ENCODE measurements at regions not wholly inside any gene's neighbourhood (a gene's known extent, or its start where the extent isn't known, plus 50 kb on each side); places are given as distances from the start of the nearest gene placed in this dataset.

DNA sequence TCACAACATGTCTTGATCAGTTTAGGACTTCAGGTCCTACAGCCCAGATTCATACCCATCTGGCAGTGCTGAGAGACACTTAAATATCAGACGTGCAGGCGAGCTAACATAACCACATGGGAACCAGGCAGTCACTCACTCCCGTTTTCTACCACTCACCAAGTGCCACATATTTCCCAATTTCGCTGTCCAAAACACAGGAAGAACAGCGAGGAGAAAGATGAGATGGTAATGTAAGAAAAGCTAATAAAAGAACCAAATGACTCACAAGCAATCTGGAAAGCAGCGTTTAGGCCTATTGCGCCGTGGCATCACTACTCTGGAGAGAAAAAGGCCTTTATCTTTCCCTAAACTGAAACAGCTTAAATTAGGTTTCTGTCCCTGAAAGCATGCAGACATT is 647.8 kb upstream of the SLC39A10 start:
- Histone ChIP-seq H3K9me3 (ENCODE audit: control insufficient read depth in 1 of 2, low read length in 2 of 2) (no peaks in the 10 kb centered on the region), H3K9ac (ENCODE audit: low read depth in 1 of 2, low read length in 2 of 2) (no peak overlapping the region), H3K4me1 (ENCODE audit: control insufficient read depth in 1 of 2, insufficient read depth in 2 of 2, low read length in 2 of 2) (no peaks in the 10 kb centered on the region), H3K27ac (ENCODE audit: low read depth, low read length) (no peak overlapping the region), H3K36me3 (ENCODE audit: control insufficient read depth in 1 of 2, insufficient read depth in 2 of 2, low read length in 2 of 2) (no peaks in the 10 kb centered on the region), H3K4me3 (ENCODE audit: low read depth in 1 of 2, low read length in 2 of 2) (no peak overlapping the region), H3K27me3 (ENCODE audit: control insufficient read depth in 1 of 2, insufficient read depth in 2 of 2, low read length in 2 of 2) (no peaks in the 10 kb centered on the region)

DNA sequence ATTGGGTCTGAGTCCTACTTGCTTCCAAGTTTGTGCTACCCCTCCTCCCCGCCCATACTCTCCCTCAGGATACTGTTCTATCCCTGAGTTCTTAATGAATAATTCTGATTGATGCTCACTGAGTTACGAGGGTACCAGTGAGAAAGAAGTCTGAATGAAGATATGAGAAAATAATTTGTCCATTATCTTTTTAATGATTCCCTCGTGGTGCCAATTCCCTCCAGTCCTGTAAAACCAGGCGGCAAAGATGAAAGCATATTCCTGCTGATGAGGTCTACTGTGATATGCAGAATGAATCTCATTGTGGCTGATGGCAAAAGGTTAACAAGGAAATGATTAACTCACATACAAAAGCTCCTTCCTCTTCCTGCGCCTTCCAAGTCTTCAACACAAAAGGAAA is 650.2 kb upstream of the SLC39A10 start:
- Histone ChIP-seq H3K9ac (ENCODE audit: low read depth in 1 of 2, low read length in 2 of 2) (no peak overlapping the region), H3K27ac (ENCODE audit: low read depth, low read length) (no peak overlapping the region), H3K9me3 (ENCODE audit: control insufficient read depth in 1 of 2, low read length in 2 of 2) (no peaks in the 10 kb centered on the region), H3K4me1 (ENCODE audit: control insufficient read depth in 1 of 2, insufficient read depth in 2 of 2, low read length in 2 of 2) (no peaks in the 10 kb centered on the region), H3K4me3 (ENCODE audit: low read depth in 1 of 2, low read length in 2 of 2) (no peak overlapping the region), H3K27me3 (ENCODE audit: control insufficient read depth in 1 of 2, insufficient read depth in 2 of 2, low read length in 2 of 2) (no peaks in the 10 kb centered on the region), H3K36me3 (ENCODE audit: control insufficient read depth in 1 of 2, insufficient read depth in 2 of 2, low read length in 2 of 2) (no peaks in the 10 kb centered on the region)

DNA sequence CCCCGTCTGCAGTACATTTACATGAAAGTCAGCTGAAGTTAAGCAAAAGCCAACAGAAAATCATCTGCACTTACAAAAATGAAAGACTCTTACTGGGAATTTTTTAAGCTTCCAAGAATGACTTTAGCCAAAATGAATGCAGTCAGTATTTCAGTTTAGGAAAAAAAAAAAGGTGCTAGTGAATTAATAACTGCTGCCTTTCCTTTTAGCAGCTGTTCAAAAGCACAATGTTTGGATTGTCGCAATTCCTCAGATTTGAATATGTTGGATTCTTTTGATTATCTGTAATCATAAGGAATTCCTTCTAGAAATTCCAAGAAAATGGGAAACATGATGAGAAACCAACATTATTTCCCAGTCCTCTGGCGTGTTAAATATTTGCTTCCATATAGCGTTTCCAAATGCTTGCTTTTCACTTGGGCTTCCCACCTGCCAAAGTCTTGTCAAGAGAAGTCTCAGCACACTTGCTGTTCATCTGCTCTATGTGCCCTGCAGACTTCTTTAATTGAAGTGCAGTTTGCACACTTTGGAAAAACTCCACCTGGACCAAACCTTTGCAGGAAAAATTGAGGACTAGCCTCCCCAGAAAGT is 653.0 kb upstream of the SLC39A10 start:
- no peak overlapping the region for H3K9ac ChIP-seq (ENCODE audit: low read depth in 1 of 2, low read length in 2 of 2)
- H3K27me3 ChIP-seq (ENCODE audit: control insufficient read depth in 1 of 2, insufficient read depth in 2 of 2, low read length in 2 of 2), result no peaks in the 10 kb centered on the region
- no peaks in the 10 kb centered on the region for H3K9me3 ChIP-seq (ENCODE audit: control insufficient read depth in 1 of 2, low read length in 2 of 2)
- no peaks in the 10 kb centered on the region for H3K4me1 ChIP-seq (ENCODE audit: control insufficient read depth in 1 of 2, insufficient read depth in 2 of 2, low read length in 2 of 2)
- H3K36me3 ChIP-seq (ENCODE audit: control insufficient read depth in 1 of 2, insufficient read depth in 2 of 2, low read length in 2 of 2), result no peaks in the 10 kb centered on the region
- H3K4me3 ChIP-seq (ENCODE audit: low read depth in 1 of 2, low read length in 2 of 2), result no peak overlapping the region
- H3K27ac ChIP-seq (ENCODE audit: low read depth, low read length), result no peak overlapping the region

DNA sequence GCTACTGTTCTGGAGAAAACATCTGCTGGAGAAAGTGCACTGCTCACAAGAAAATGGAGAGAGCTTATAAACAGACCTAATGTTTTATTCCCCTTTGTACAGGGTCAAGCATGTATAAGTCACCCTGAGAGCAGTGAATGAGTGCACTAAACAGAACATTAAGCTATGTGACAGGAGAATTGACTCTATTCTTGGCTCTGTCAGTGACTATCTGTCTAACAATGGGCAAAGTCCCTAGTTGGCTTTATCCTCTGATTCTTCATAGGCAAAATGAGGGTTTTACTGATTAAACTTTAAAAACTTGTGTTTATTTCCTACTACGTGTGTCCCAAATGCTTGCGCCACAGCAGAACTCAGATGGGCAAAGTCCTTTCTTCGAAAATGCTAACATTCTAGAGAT is 655.1 kb upstream of the SLC39A10 start:
- Histone ChIP-seq H3K4me1 (ENCODE audit: control insufficient read depth in 1 of 2, insufficient read depth in 2 of 2, low read length in 2 of 2) (no peaks in the 10 kb centered on the region), H3K27ac (ENCODE audit: low read depth, low read length) (no peak overlapping the region), H3K36me3 (ENCODE audit: control insufficient read depth in 1 of 2, insufficient read depth in 2 of 2, low read length in 2 of 2) (no peaks in the 10 kb centered on the region), H3K27me3 (ENCODE audit: control insufficient read depth in 1 of 2, insufficient read depth in 2 of 2, low read length in 2 of 2) (no peaks in the 10 kb centered on the region), H3K9me3 (ENCODE audit: control insufficient read depth in 1 of 2, low read length in 2 of 2) (no peaks in the 10 kb centered on the region), H3K9ac (ENCODE audit: low read depth in 1 of 2, low read length in 2 of 2) (no peak overlapping the region), H3K4me3 (ENCODE audit: low read depth in 1 of 2, low read length in 2 of 2) (no peak overlapping the region)

DNA sequence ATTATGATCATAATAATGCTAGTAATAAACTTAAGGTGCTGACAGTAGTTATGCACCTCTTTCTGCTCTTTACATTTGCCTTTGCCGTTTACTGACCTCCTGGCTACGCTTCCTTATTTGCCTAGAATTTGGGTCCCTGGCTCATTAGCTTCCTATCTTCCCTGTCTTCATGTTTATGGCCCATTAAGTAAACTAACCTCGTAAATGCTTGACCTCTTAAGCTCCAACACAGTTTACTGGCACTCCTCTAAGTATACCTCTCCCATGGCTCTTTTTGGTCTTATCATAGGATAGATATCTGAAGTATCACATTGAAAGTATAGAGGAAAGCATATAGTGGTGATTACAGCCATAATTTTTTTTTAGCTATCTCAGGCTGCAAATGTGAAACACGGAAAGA is 657.3 kb upstream of the SLC39A10 start:
- Histone ChIP-seq H3K9me3 (ENCODE audit: control insufficient read depth in 1 of 2, low read length in 2 of 2) (no peaks in the 10 kb centered on the region), H3K27me3 (ENCODE audit: control insufficient read depth in 1 of 2, insufficient read depth in 2 of 2, low read length in 2 of 2) (no peaks in the 10 kb centered on the region), H3K4me3 (ENCODE audit: low read depth in 1 of 2, low read length in 2 of 2) (no peak overlapping the region), H3K27ac (ENCODE audit: low read depth, low read length) (no peak overlapping the region), H3K36me3 (ENCODE audit: control insufficient read depth in 1 of 2, insufficient read depth in 2 of 2, low read length in 2 of 2) (no peaks in the 10 kb centered on the region), H3K9ac (ENCODE audit: low read depth in 1 of 2, low read length in 2 of 2) (no peak overlapping the region), H3K4me1 (ENCODE audit: control insufficient read depth in 1 of 2, insufficient read depth in 2 of 2, low read length in 2 of 2) (no peaks in the 10 kb centered on the region)

DNA sequence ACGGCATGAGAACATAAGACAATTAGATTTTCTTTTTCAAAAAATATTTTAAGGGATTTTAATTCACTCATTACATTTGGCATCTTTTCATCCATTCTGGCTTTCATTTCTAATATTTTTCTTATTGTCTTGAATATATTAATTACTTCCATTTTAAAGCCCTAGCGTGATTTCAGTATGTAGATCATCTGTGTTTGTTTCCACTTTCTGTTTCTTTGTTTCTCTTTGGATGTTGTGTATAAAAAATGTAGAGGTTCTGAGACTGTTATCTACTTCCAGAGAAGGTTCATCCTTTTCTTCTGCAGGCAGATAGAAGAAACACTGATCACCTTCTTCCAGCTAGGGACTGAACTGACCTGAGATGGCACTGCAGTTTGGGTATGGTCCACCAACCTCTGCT is 664.4 kb upstream of the SLC39A10 start:
- no peak overlapping the region for H3K27ac ChIP-seq (ENCODE audit: low read depth, low read length)
- H3K27me3 ChIP-seq (ENCODE audit: control insufficient read depth in 1 of 2, insufficient read depth in 2 of 2, low read length in 2 of 2), result no peaks in the 10 kb centered on the region
- H3K4me3 ChIP-seq (ENCODE audit: low read depth in 1 of 2, low read length in 2 of 2), result no peak overlapping the region
- H3K36me3 ChIP-seq (ENCODE audit: control insufficient read depth in 1 of 2, insufficient read depth in 2 of 2, low read length in 2 of 2), result no peaks in the 10 kb centered on the region
- no peak overlapping the region for H3K9ac ChIP-seq (ENCODE audit: low read depth in 1 of 2, low read length in 2 of 2)
- peaks cover 0 to 3% of the 10 kb centered on the region in 2 donors for H3K9me3 ChIP-seq (ENCODE audit: control insufficient read depth in 1 of 2, low read length in 2 of 2)
- no peaks in the 10 kb centered on the region for H3K4me1 ChIP-seq (ENCODE audit: control insufficient read depth in 1 of 2, insufficient read depth in 2 of 2, low read length in 2 of 2)

DNA sequence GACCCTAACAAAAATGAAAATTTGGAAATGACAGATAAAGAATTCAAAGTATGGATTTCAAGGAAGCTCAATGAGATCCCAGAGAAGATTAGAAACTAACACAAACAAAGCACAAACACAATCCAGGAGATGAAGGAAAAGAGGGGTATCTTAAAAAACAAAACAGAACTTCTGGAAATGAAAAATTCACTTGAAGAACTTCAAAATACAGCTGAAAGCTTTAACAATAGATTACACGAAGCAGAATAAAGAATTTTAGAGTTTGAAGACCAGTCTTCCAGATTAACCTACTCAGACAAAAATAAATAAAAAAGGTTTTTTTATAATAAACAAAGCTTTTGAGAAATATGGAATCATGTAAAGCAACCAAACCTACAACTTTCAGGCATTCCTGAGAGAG is 671.8 kb upstream of the SLC39A10 start:
- no peak overlapping the region for H3K27ac ChIP-seq (ENCODE audit: low read depth, low read length)
- H3K36me3 ChIP-seq (ENCODE audit: control insufficient read depth in 1 of 2, insufficient read depth in 2 of 2, low read length in 2 of 2), result no peaks in the 10 kb centered on the region
- no peak overlapping the region for H3K4me3 ChIP-seq (ENCODE audit: low read depth in 1 of 2, low read length in 2 of 2)

DNA sequence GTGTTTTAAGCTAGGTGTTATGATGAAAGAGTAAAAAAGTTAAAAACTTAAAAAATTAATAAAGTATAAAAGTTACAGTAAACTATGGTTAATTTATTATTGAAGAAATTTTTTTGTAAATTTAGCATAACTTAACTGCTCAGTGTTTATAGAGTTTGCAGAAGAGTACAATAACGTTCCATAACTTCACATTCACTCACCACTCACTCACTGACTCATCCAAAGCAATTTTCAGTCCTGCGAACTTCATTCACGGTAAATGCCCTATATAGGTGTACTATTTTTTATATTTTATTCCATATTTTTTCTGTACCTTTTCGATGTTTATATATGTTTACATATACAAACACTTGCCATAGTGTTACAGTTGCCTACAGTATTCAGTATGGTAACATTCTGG is 694.8 kb upstream of the SLC39A10 start:
- H3K9ac ChIP-seq (ENCODE audit: low read depth in 1 of 2, low read length in 2 of 2), result no peak overlapping the region
- no peaks in the 10 kb centered on the region for H3K27me3 ChIP-seq (ENCODE audit: control insufficient read depth in 1 of 2, insufficient read depth in 2 of 2, low read length in 2 of 2)
- peaks cover 0 to 6% of the 10 kb centered on the region in 2 donors for H3K9me3 ChIP-seq (ENCODE audit: control insufficient read depth in 1 of 2, low read length in 2 of 2)
- H3K36me3 ChIP-seq (ENCODE audit: control insufficient read depth in 1 of 2, insufficient read depth in 2 of 2, low read length in 2 of 2), result no peaks in the 10 kb centered on the region
- H3K27ac ChIP-seq (ENCODE audit: low read depth, low read length), result no peak overlapping the region
- H3K4me3 ChIP-seq (ENCODE audit: low read depth in 1 of 2, low read length in 2 of 2), result no peak overlapping the region
- H3K4me1 ChIP-seq (ENCODE audit: control insufficient read depth in 1 of 2, insufficient read depth in 2 of 2, low read length in 2 of 2), result no peaks in the 10 kb centered on the region

More for the DNA sequence above, 671.8 kb upstream of the SLC39A10 start:
- Histone ChIP-seq H3K27me3 (ENCODE audit: control insufficient read depth in 1 of 2, insufficient read depth in 2 of 2, low read length in 2 of 2) (no peaks in the 10 kb centered on the region), H3K4me1 (ENCODE audit: control insufficient read depth in 1 of 2, insufficient read depth in 2 of 2, low read length in 2 of 2) (no peaks in the 10 kb centered on the region), H3K9ac (ENCODE audit: low read depth in 1 of 2, low read length in 2 of 2) (no peak overlapping the region), H3K9me3 (ENCODE audit: control insufficient read depth in 1 of 2, low read length in 2 of 2) (peaks cover 14 to 19% of the 10 kb centered on the region in 2 donors)

DNA sequence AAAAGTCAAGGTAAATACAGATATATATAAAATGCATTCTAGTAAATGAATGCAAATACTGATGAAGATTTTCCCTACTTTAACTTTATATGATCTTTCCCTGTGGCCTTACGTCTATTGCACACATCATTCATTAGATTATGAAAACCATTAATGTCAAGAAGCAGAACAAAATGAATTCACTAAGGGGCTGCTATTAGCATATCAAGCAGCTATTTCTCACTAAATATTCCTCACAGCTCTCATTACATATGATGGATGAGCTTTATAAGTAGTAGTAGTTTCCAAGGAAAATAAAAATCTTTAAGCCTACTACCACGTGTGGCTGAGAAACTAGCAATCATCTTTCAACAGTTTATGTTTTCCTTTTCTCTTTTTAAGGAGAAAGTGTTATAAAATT is 702.8 kb upstream of the SLC39A10 start:
- no peaks in the 10 kb centered on the region for H3K36me3 ChIP-seq (ENCODE audit: control insufficient read depth in 1 of 2, insufficient read depth in 2 of 2, low read length in 2 of 2)
- H3K27me3 ChIP-seq (ENCODE audit: control insufficient read depth in 1 of 2, insufficient read depth in 2 of 2, low read length in 2 of 2), result no peaks in the 10 kb centered on the region
- H3K9ac ChIP-seq (ENCODE audit: low read depth in 1 of 2, low read length in 2 of 2), result no peak overlapping the region
- no peaks in the 10 kb centered on the region for H3K4me1 ChIP-seq (ENCODE audit: control insufficient read depth in 1 of 2, insufficient read depth in 2 of 2, low read length in 2 of 2)
- peaks cover 0 to 2% of the 10 kb centered on the region in 2 donors for H3K9me3 ChIP-seq (ENCODE audit: control insufficient read depth in 1 of 2, low read length in 2 of 2)
- H3K27ac ChIP-seq (ENCODE audit: low read depth, low read length), result no peak overlapping the region
- H3K4me3 ChIP-seq (ENCODE audit: low read depth in 1 of 2, low read length in 2 of 2), result no peak overlapping the region

DNA sequence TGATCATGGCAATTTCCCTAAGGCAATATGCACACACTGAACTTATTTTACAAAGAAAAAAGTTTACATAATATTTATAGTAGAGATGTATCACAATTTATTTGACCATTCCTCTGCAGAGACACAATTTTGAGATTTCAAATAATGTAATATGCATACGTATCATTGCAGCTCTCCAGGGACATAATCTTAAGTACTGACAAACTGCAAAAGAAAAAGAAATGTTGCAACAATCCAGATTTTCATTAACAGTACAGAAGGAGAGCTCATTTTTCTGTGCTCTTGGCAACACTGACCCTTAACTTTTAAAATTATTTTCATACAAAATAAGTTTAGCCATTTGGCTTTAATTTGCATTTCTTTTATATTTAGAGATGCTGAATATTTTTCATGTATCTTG is 710.2 kb upstream of the SLC39A10 start:
- no peaks in the 10 kb centered on the region for H3K36me3 ChIP-seq (ENCODE audit: control insufficient read depth in 1 of 2, insufficient read depth in 2 of 2, low read length in 2 of 2)
- no peaks in the 10 kb centered on the region for H3K4me1 ChIP-seq (ENCODE audit: control insufficient read depth in 1 of 2, insufficient read depth in 2 of 2, low read length in 2 of 2)
- H3K4me3 ChIP-seq (ENCODE audit: low read depth in 1 of 2, low read length in 2 of 2), result no peak overlapping the region
- no peaks in the 10 kb centered on the region for H3K9me3 ChIP-seq (ENCODE audit: control insufficient read depth in 1 of 2, low read length in 2 of 2)
- no peak overlapping the region for H3K9ac ChIP-seq (ENCODE audit: low read depth in 1 of 2, low read length in 2 of 2)
- no peak overlapping the region for H3K27ac ChIP-seq (ENCODE audit: low read depth, low read length)
- no peaks in the 10 kb centered on the region for H3K27me3 ChIP-seq (ENCODE audit: control insufficient read depth in 1 of 2, insufficient read depth in 2 of 2, low read length in 2 of 2)

DNA sequence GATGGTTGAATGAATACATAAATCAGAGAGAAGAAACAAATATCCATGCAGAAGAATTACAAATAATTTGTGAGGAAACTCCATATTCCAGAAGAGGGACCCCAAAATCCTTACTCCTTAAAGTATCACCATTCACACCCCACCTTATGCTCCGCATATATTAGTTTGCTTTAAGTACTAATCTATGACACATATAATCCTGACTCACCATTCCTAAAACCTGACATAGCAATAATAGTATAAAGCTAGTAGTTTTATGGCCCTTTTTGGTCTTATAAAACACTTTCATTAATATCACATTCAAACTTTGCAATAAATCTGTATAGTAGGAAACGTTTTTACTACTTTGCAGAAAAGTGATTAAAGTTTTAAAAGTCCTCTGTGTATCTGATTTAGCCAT is 719.0 kb upstream of the SLC39A10 start:
- Histone ChIP-seq H3K27ac (ENCODE audit: low read depth, low read length) (no peak overlapping the region), H3K9ac (ENCODE audit: low read depth in 1 of 2, low read length in 2 of 2) (no peak overlapping the region), H3K4me3 (ENCODE audit: low read depth in 1 of 2, low read length in 2 of 2) (no peak overlapping the region), H3K4me1 (ENCODE audit: control insufficient read depth in 1 of 2, insufficient read depth in 2 of 2, low read length in 2 of 2) (no peaks in the 10 kb centered on the region), H3K36me3 (ENCODE audit: control insufficient read depth in 1 of 2, insufficient read depth in 2 of 2, low read length in 2 of 2) (no peaks in the 10 kb centered on the region), H3K27me3 (ENCODE audit: control insufficient read depth in 1 of 2, insufficient read depth in 2 of 2, low read length in 2 of 2) (no peaks in the 10 kb centered on the region), H3K9me3 (ENCODE audit: control insufficient read depth in 1 of 2, low read length in 2 of 2) (no peaks in the 10 kb centered on the region)

Measured in duodenal mucosa (tissue), 2 donors.